Neural crest cell (in vitro differentiated cells): ENCODE measurements at regions not wholly inside any gene's neighbourhood (a gene's known extent, or its start where the extent isn't known, plus 50 kb on each side); places are given as distances from the start of the nearest gene placed in this dataset.

Experiments used
- DNase-seq: peaks from one replicate; pipeline ENCODE4 v3.0.0; 2021; ENCODE audit warnings: low read depth, mixed read lengths, low spot score
- H3K27ac Mint-ChIP-seq: one replicate; pipeline ENCODE4 v1.8.0; 2021; ENCODE audit warnings: mild to moderate bottlenecking, mixed read lengths; ENCODE audit not compliant: unreplicated experiment
- H3K27me3 Mint-ChIP-seq: 2 replicates; pipeline ENCODE4 v1.8.0; 2021; ENCODE audit warnings: low read depth, mild to moderate bottlenecking, mixed read lengths
- H3K36me3 Mint-ChIP-seq: 2 replicates; pipeline ENCODE4 v1.8.0; 2021; ENCODE audit warnings: low read depth, mild to moderate bottlenecking, mixed read lengths
- H3K4me1 Mint-ChIP-seq: 2 replicates; pipeline ENCODE4 v1.8.0; 2021; ENCODE audit warnings: mixed read lengths
- H3K4me3 Mint-ChIP-seq: one replicate; pipeline ENCODE4 v1.8.0; 2021; ENCODE audit warnings: mild to moderate bottlenecking, mixed read lengths
- H3K9me3 Mint-ChIP-seq: 2 replicates; pipeline ENCODE4 v1.8.0; 2021; ENCODE audit warnings: mixed read lengths
- TF ChIP-seq, protein P1 (sequence below): fragments of 200-600 bp; sonication (generic); conservative IDR thresholded peaks from 2 replicates; pipeline ENCODE4 v1.5.0; 2021; ENCODE audit warnings: antibody characterized with exemption, mild to moderate bottlenecking

DNA sequence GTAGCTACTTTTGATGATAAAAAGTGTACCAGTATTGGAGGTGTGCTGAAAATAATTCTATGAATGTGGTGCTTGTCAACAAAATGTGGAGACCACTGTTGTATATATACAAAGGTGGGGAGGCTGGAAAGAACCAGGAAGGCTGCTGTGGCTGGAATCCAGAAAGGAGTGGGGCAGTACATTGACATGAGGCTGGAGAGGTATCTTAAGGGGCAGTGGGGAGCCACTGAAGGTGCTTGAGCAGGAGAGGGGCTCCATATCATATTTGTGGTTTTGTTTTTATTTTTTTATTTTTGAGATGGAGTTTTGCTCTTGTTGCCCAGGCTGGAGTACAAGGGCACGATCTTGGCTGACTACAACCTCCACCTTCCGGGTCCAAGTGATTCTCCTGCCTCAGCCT is 87.9 kb upstream of the NEURL1B start:
- DNase-seq, result no peak
- TF ChIP-seq, protein P1, sequence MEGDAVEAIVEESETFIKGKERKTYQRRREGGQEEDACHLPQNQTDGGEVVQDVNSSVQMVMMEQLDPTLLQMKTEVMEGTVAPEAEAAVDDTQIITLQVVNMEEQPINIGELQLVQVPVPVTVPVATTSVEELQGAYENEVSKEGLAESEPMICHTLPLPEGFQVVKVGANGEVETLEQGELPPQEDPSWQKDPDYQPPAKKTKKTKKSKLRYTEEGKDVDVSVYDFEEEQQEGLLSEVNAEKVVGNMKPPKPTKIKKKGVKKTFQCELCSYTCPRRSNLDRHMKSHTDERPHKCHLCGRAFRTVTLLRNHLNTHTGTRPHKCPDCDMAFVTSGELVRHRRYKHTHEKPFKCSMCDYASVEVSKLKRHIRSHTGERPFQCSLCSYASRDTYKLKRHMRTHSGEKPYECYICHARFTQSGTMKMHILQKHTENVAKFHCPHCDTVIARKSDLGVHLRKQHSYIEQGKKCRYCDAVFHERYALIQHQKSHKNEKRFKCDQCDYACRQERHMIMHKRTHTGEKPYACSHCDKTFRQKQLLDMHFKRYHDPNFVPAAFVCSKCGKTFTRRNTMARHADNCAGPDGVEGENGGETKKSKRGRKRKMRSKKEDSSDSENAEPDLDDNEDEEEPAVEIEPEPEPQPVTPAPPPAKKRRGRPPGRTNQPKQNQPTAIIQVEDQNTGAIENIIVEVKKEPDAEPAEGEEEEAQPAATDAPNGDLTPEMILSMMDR, result no peak
- H3K9me3 Mint-ChIP-seq, result no peaks in the 10 kb centered on the region
- H3K36me3 Mint-ChIP-seq, result no peaks in the 10 kb centered on the region
- H3K27me3 Mint-ChIP-seq, result peaks cover 2% of the 10 kb centered on the region
- H3K27ac Mint-ChIP-seq, result no peak overlapping the region
- H3K4me3 Mint-ChIP-seq, result no peak overlapping the region
- H3K4me1 Mint-ChIP-seq, result peaks cover 40% of the 10 kb centered on the region

DNA sequence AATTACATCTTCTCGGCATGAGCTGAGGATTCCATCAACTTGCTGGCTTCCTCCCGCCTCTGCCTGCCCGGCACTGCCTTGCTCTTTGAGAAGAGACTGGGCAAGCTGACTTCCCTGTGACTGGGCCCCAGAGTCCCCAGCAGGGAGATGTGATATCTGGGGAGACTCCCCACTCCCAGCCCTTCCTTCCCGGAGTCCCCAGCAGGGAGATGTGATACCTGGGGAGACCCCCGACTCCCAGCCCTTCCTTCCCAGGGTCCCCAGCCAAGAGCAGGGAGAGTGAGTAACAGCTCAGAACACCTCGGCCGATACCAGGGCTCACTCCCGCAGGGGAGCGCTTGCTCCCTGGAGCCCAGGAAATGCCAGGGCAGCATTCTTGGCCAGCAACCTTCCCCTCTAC is 90.1 kb upstream of the NEURL1B start:
- Mint-ChIP-seq H3K27me3 (peaks cover 6% of the 10 kb centered on the region), H3K36me3 (no peaks in the 10 kb centered on the region), H3K9me3 (no peaks in the 10 kb centered on the region), H3K4me3 (no peak overlapping the region), H3K27ac (no peak overlapping the region), H3K4me1 (peaks cover 29% of the 10 kb centered on the region)
- no peak for DNase-seq
- TF ChIP-seq, protein P1, result no peak

DNA sequence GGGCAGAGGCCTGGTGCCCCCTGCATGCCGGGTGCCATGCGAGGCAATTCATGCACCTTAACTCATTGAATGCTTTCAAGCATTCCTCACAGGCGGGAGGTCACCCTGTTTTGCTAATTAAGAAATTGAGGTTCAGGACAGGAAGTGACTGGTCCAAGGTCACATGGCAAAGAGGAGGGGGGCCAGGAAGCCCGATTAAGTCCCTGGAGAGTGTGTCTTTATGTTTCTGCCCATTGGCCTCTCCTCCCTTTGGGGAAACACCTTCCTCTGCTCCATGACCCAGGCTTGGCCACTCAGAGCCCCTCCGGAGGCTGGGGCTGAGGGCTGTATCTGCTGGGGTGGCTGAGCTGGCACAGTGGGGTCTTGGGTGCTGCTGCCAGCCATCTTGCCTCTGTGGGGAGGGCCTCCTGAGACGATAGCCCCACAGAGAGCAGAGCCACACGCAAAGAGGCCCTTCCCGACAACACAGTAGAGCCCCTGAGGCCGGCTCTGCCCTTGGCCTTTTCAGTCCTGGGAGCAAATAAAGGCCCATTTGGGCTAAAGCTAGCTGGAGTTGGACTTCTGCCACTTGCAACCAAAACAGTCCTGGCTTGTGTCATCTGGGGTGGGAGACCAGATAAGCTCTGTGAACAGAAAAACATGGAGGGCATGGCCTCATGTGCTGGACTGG is 90.8 kb upstream of the NEURL1B start:
- DNase-seq, result no peak
- TF ChIP-seq, protein P1, result no peak
- Mint-ChIP-seq H3K4me3 (no peak overlapping the region), H3K9me3 (no peaks in the 10 kb centered on the region), H3K27me3 (peaks cover 6% of the 10 kb centered on the region), H3K4me1 (peaks cover 26% of the 10 kb centered on the region), H3K27ac (peak overlapping the region; percentile 9), H3K36me3 (no peaks in the 10 kb centered on the region)

DNA sequence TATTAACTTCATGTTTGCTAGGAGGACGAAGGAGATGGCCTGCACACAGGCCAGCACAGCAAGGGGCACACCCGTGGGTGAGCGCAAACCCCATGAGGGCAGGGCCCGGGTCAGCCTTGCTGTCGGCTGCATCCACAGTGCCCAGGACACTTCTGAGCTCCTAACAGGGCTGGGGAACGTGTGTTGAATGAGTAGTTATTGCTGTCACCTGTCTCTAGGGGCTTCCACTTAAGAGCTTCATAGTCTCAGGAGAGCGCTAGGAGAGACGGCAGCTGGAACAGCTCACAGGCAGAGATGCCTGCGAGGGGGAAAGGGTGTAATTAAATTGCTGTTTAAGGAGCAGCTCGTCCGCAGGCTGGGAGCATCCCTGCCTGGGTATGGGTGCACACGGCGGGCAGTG is 91.4 kb upstream of the NEURL1B start:
- H3K4me1 Mint-ChIP-seq, result peaks cover 21% of the 10 kb centered on the region
- no peak overlapping the region for H3K4me3 Mint-ChIP-seq
- no peaks in the 10 kb centered on the region for H3K9me3 Mint-ChIP-seq
- no peak for DNase-seq
- H3K36me3 Mint-ChIP-seq, result no peaks in the 10 kb centered on the region
- TF ChIP-seq, protein P1, result no peak
- H3K27ac Mint-ChIP-seq, result no peak overlapping the region
- H3K27me3 Mint-ChIP-seq, result peaks cover 6% of the 10 kb centered on the region

DNA sequence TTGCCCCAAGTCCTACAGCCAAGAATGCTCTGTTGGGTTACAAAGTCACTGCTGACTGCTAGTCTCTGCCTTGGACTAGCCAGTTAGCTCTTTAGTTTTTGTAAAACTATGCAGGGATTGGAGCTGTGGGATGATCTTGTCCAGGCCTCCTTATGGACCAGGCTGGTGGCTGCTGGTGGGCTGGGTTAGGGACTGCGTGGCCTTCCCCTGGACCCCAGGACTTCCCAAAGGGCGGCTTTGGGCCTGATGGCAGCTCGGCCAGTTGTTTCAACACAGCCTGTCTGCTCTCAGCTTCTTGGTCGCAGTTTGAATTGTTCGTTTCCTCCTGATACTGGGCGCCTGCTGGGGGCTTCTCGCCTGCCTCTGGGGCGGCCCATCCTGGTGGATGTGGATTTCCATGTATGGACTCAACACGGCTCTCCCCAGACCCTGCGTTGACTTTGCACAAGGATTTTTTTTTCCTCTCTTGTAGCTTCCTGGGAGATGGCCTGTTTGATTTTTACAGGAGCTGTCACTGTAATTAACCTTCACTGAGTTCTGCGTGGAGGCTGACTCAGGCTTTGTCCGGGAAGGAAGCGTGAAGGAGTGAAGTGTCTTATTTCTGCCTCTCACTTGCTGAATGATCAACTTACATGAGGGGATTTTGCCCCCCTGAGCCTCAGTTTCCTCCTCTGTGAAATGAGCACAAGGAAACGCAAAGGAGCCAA is 91.9 kb upstream of the NEURL1B start:
- Mint-ChIP-seq H3K4me1 (peaks cover 21% of the 10 kb centered on the region), H3K27me3 (peaks cover 6% of the 10 kb centered on the region), H3K36me3 (no peaks in the 10 kb centered on the region), H3K4me3 (no peak overlapping the region), H3K27ac (no peak overlapping the region), H3K9me3 (no peaks in the 10 kb centered on the region)
- TF ChIP-seq, protein P1, result no peak
- DNase-seq, result no peak
